ENCODE measurements at regions not wholly inside any gene's neighbourhood (a gene's known extent, or its start where the extent isn't known, plus 50 kb on each side); places are given as distances from the start of the nearest gene placed in this dataset.

GRCh38 chr5:12934722-12935121 lies 1009.8 kb downstream of the DNAH5 start:
- TF ChIP-seq CTCF (IDR thresholded peaks at IDR 0.05; ENCODE audit: borderline replicate concordance, control extremely low read depth, extremely low read depth, insufficient read depth, missing control alignments), result no peak
- in situ Hi-C loops (cut with MboI; ENCODE audit: low sequenced_read_pairs, unreplicated experiment), result no loop called here
- no peak for DNase-seq (ENCODE audit: low spot score)

GRCh38 chr5:12920527-12920926 lies 1016.3 kb upstream of the CTNND2 start:
- no peak for TF ChIP-seq CTCF (IDR thresholded peaks at IDR 0.05; ENCODE audit: borderline replicate concordance, control extremely low read depth, extremely low read depth, insufficient read depth, missing control alignments)
- in situ Hi-C loops (cut with MboI; ENCODE audit: low sequenced_read_pairs, unreplicated experiment), result no loop called here
- no peak for DNase-seq (ENCODE audit: low spot score)

- in situ Hi-C loops (cut with MboI; ENCODE audit: low sequenced_read_pairs, unreplicated experiment), result no loop called here
- DNase-seq (ENCODE audit: low spot score), result no peak
- TF ChIP-seq CTCF (IDR thresholded peaks at IDR 0.05; ENCODE audit: borderline replicate concordance, control extremely low read depth, extremely low read depth, insufficient read depth, missing control alignments), result no peak
Observed at GRCh38 chr5:12911156-12911555, 1006.9 kb upstream of the CTNND2 start.

- no peak for DNase-seq (ENCODE audit: low spot score)
- TF ChIP-seq CTCF (IDR thresholded peaks at IDR 0.05; ENCODE audit: borderline replicate concordance, control extremely low read depth, extremely low read depth, insufficient read depth, missing control alignments), result no peak
- in situ Hi-C loops (cut with MboI; ENCODE audit: low sequenced_read_pairs, unreplicated experiment), result no loop called here
Observed at GRCh38 chr5:12910641-12911040, 1006.4 kb upstream of the CTNND2 start.

- in situ Hi-C loops (cut with MboI; ENCODE audit: low sequenced_read_pairs, unreplicated experiment), result no loop called here
- no peak for TF ChIP-seq CTCF (IDR thresholded peaks at IDR 0.05; ENCODE audit: borderline replicate concordance, control extremely low read depth, extremely low read depth, insufficient read depth, missing control alignments)
- DNase-seq (ENCODE audit: low spot score), result no peak
Observed at GRCh38 chr5:12902611-12903010, 998.4 kb upstream of the CTNND2 start.

- DNase-seq (ENCODE audit: low spot score), result no peak
- in situ Hi-C loops (cut with MboI; ENCODE audit: low sequenced_read_pairs, unreplicated experiment), result no loop called here
- TF ChIP-seq CTCF (IDR thresholded peaks at IDR 0.05; ENCODE audit: borderline replicate concordance, control extremely low read depth, extremely low read depth, insufficient read depth, missing control alignments), result no peak
Observed at GRCh38 chr5:12901696-12902095, 997.5 kb upstream of the CTNND2 start.

GRCh38 chr5:12896086-12896485 lies 991.8 kb upstream of the CTNND2 start:
- DNase-seq (ENCODE audit: low spot score), result no peak
- in situ Hi-C loops (cut with MboI; ENCODE audit: low sequenced_read_pairs, unreplicated experiment), result no loop called here
- TF ChIP-seq CTCF (IDR thresholded peaks at IDR 0.05; ENCODE audit: borderline replicate concordance, control extremely low read depth, extremely low read depth, insufficient read depth, missing control alignments), result no peak

All from GM13976 (cell line).